ENCODE measurements at regions not wholly inside any gene's neighbourhood (a gene's known extent, or its start where the extent isn't known, plus 50 kb on each side); places are given as distances from the start of the nearest gene placed in this dataset.
"Not testable (repeated sequence)": the region's sequence is repeated elsewhere in the genome, so short reads cannot be mapped to it uniquely, and the experiment has no call there.

DNA sequence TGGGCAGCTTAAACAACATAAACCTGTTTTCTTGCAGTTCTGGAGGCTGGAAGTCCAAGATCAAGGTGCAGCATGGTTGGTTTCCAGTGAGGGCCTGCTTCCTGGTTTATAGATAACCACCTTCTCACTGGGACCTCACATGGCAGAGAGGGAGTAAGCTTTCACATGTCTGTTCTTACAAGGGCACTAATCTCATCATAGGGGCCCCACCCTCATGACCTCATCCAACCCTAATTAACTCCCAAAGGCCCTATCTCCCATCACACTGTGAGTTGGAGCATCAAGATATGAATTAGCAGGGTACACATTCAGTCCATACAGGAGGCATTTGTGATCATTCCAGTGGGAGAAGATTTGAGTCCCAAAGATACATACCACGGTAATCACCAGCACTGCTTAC is 50.5 kb upstream of the GRIN2A start:
- DNase-seq (ENCODE audit: low spot score) (no peak), ATAC-seq (no peak)
- intact Hi-C loops (cut with DNase I): no loop called here

DNA sequence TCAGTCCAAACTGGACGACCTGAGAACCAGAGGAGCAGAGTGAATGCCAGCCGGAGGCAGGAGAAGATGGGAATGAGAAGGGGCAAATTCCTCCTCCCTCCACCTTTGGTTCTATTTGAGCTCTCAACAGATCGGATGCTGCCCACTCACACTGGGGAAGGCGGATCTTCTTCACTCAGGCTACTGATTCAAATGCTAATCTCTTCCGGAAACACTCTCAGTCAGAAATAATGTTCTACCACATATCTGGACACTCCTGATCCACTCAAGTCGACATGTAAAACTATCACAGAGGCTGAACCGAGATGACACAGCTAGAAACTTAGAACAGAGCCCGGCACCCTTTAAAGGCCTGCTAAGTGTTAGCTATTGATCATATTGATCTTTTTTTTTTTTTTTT is 57.4 kb upstream of the GRIN2A start:
- intact Hi-C loops (cut with DNase I): no loop called here
- ATAC-seq (no peak), DNase-seq (ENCODE audit: low spot score) (no peak)

DNA sequence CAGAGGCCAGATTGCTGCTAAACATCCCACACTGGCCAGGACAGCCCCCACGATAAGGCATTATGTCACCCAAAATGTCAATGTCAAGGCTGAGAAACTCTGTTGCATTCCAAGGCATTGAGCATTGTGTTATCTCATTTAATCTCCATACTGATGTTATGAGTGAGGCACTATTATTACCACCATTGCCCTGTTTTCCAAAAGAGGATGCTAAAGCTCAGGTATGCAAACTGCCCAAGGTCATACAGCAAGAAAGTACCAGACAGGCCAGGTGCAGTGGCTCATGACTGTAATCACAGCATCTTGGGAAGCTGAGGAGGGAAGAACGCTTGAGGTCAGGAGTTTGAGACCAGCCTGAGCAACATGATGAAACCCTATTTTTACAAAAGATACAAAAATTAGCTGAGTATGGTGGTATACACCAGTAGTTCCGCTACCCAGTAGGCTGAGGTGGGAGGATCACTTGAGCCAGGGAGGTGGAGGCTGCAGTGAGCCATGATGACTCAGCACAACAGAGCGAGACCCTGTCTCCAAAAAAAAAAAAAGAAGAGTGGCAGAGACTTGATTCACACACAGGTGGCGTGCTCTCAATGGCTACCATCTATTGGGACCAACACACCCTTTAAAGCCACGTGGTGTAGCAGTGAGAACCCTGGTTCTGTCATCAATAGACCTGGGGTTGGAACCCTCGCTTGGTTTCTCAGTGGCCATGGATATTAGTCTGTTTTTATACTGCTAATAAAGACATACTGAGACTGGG is 58.8 kb upstream of the GRIN2A start:
- intact Hi-C loops (cut with DNase I): no loop called here
- DNase-seq (ENCODE audit: low spot score) (no peak), ATAC-seq (no peak)

DNA sequence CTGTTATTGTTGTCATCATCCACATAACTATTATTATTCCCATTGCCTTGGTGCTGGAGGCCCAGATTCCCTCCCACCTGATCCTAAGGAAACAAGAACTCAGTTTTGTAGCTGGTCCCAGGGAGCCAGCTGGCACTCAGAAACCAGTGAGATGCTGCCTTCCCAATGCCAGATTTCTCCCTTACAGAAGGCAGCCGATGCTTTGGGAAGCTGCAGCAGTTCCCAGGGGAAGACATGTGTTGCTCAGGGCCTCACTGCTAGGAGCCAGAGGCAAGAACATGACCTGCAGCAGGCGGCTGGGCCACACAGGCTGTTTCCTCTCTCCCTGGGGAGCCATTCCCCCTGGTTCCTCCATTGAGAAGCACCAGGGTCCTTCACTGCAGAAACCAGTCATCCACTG is 59.9 kb upstream of the GRIN2A start:
- ATAC-seq (no peak), DNase-seq (ENCODE audit: low spot score) (no peak)
- intact Hi-C loops (cut with DNase I): no loop called here

DNA sequence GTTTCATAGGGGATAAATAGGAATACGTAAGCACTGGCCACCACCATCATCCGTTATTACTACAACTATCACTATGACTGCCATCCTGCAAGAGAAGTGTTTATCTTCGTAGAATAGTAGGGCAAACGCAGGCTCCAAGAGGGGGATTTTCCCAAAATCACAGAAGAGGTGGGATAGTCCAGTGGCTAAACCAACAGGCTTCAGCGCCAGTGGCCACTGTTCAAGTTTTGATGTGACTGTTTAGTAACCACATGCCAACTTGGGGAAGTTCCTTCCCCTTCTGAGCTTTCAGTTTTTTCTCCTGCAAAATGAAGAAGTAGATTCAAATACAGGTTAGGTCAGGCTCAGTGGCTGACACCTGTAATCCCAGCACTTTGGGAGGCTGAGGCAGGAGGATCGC is 60.7 kb upstream of the GRIN2A start:
- DNase-seq (ENCODE audit: low spot score): no peak
- intact Hi-C loops (cut with DNase I): no loop called here
- no peak for ATAC-seq

DNA sequence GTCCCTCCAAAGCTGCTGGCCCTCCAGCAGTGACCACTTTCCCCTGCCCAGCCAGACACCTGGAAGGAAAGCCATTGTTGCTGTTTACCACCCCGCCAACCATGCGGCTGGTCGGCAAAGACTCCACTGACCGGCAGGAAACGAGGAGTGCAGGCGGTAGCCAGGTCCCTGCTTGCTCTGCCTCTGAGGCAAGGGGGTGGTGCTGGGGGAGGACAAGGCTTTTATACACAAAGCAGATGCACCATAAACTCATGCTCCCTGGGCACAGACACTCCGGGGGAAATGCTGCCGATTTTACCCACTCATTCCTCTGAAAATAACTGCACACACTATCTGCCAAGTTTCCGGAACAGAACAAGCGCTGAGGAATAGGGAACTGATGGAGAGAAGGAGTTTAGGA is 62.8 kb upstream of the GRIN2A start:
- ATAC-seq: no peak
- intact Hi-C loops (cut with DNase I): no loop called here
- DNase-seq (ENCODE audit: low spot score): no peak

DNA sequence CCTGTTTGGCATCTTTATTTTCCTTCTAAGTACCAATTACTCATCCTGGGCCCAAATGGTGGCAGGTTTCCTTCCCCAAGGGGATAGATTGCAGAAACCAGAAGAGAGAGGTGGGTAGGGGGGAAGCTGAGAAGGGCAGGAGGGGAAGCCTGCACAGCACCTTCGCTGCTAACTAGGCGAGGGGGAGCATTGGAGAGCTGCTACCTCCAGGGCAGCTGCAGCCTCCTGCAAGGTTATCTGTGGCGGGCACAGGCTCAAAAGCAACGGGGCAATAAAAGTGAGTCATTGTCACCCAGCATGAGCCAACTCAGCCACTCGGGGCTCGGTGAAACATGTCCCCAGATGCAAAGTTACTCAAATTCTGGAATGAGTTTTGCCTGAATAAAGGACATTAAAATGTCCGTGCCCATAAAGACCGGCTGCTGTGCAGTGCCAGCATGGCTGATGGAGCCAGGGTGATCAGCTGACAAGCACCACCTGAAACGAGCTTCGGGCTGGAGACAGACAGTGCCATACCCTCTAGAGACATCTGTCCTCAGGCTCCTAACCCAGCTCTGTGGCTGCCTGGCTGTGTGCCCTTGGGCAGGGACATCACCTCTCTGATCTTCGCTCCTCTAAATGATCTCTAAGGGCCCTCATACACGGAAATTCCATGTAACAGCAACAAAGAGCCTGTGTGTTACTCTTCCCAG is 68.1 kb upstream of the GRIN2A start:
- ATAC-seq (no peak), DNase-seq (ENCODE audit: low spot score) (no peak)
- intact Hi-C loops (cut with DNase I): no loop called here

DNA sequence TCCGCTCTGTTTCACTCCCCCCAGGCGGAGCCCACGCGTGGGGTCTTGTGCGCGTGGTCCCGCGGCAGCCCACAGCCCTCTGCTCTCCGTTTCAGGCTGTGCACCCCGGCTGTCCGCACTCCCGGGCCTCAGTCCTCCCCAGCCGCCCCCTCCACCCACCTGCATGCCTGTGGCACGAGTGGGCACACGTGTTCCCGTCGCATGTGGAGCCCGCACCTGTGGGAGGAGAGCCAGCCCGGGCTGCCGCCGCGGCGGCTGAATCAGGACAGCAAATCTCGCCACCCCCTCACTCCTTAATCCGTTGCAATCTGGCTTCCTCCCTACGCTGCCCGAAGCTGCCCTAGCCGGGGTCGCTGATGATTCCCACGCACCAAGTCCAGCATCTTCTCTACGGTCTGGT is 69.9 kb upstream of the GRIN2A start:
- ATAC-seq (no peak), DNase-seq (ENCODE audit: low spot score) (no peak)
- intact Hi-C loops (cut with DNase I): no loop called here

DNA sequence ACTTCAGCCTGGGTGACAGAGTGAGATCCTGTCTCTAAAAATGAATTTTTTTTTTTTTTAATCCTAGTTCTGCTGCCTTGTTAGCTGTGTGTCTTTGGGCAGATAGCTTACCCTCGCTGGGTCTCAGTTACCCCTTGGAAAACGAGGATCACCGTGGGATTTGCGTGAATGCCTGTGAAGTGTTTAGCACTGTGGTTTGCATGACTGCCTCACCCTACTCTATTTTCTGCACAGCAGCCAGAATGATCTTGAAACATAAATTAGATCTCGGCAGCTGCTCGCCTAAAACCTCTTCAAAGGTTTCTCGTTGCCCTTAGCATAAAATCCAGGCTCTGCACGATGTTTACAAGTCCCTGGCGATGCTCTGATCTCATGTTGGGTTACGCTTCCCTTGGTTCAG is 71.2 kb upstream of the GRIN2A start:
- no peak for ATAC-seq
- no peak for DNase-seq (ENCODE audit: low spot score)
- intact Hi-C loops (cut with DNase I): no loop called here

DNA sequence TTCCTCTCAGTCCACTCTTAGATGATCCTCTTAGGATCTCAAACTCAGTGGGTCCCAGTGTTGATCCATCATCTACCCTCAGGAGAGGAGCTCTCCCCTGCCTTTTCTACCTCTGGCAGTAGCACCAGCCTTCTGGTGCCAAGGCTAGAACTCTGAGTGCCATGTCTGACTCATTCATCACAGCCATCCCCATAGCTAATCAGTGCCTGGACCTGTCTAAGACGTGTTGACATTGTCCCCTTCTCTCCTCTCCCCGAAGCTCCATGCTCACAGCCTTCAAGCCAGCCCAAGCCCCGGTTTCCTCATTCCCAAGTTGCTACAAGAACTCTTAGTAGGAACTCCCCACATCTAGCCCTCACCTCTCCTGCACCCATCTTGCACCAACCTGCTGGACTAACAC is 73.5 kb upstream of the GRIN2A start:
- no peak for ATAC-seq
- intact Hi-C loops (cut with DNase I): no loop called here
- DNase-seq (ENCODE audit: low spot score): no peak

DNA sequence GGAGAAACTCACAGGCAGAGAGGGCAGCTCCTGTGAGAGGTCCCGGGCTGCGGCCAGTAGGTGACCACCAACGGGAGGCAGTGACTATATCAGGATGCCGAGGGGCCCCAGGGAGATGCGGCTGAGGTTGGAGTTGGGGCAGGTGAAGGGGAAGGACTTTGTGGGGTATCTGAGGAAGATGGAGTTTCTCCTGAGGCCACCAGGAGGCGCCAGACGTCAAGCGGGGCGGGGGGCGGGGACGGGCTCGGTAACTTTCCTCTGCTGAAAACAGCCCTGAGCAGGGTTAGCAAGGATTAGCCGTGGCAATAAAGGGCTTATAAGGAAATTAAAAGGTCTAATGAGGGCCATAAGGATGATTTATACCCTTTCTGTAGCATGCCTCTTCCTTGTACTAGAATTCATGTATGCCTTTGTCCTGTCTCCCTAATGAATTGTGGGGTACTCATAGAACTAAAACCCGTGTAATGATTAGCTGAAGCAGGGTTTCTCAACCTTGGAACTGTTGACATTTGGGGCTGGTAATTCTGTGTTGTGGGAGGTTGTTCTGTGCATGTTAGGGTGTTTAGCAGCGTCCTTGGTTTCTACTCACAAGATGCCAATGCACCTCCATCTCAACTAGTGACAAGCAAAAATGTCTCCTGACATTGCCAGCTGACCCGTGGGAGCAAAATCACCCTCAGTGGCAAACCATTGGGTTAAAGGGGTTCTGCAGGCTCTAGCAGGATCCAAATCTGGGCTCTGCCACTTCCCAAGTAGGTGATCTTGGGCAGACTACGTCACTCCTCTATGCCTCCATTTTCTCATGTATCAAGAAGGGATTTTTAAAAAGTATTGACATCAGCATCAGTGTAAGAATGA is 74.8 kb upstream of the GRIN2A start:
- DNase-seq (ENCODE audit: low spot score): peak; percentile 60
- intact Hi-C loops (cut with DNase I): no loop called here
- ATAC-seq: peak; percentile 48

DNA sequence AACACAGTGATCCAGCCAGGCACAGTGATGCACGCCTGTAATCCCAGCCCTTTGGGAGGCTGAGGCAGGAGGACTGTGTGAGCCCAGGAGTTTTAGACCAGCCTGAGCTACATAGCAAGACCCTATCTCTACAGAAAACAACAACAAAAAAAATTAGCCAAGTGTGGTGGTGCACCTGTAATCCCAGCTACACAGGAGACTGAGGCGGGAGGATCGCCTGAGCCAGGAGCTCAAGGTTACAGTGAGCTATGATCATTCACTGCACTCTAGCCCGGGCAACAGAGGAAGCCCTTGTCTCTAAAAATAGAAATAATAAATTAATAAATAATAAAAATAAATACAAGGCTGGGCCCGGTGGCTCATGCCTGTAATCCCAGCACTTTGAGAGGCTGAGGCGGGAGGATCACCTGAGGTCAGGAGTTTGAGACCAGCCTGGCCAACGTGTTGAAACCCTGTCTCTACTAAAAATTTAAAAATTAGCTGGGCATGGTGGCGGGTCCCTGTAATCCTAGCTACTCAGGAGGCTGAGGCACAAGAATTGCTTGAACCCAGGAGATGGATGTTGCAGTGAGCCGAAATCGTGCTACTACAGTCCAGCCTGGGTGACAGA is 75.5 kb upstream of the GRIN2A start:
- DNase-seq (ENCODE audit: low spot score); ATAC-seq; intact Hi-C loops (cut with DNase I): not testable (repeated sequence)

DNA sequence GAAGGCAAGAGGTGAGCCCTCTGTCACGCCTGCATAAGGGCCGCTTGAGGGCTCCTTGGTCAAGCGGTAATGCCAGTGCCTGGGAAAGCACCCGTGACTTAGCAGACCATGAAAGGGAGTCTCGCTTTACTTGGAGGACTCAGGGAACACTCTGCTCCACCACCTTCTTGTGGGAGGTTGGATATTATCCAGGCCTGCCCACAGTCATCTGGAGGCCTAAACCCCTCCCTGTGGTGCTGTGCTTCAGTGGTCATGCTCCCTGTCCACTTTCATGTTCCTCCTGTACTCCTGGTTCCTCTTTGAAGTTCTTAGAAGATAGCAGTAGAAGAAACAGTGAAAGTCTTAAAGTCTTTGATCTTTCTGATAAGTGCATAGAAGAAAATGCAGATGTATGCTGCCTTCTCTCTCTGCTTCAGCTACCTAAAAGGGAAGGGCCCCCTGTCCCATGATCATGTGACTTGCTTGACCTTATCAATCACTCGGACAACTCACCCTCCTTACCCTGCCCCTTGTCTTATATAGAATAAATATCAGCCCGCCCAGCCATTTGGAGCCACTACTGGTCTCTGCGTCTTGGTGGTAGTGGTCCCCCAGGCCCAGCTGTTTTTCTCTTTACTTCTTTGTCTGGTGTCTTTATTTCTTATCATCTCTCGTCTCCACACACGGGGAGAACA is 76.8 kb upstream of the GRIN2A start:
- ATAC-seq; intact Hi-C loops (cut with DNase I); DNase-seq (ENCODE audit: low spot score): not testable (repeated sequence)

DNA sequence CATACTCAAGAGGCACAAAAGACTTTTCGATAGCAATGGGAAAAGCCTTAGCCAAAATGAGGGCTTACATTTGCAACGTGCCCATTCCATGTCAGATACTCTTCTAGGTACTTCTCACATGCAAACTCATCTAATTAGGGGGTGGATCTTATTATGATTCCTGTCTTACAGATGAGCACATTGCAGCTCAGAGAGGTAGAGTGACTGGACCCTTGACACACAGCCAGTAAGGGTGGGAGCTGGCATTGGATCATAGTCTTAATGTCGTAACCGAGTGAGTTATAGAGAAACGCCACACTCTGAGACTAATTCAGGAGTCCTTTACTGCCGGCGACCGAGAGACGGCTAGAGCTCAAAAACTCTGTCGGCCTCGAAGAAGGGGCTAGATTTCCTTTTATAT is 78.8 kb upstream of the GRIN2A start:
- intact Hi-C loops (cut with DNase I): no loop called here
- DNase-seq (ENCODE audit: low spot score): no peak
- ATAC-seq: no peak

DNA sequence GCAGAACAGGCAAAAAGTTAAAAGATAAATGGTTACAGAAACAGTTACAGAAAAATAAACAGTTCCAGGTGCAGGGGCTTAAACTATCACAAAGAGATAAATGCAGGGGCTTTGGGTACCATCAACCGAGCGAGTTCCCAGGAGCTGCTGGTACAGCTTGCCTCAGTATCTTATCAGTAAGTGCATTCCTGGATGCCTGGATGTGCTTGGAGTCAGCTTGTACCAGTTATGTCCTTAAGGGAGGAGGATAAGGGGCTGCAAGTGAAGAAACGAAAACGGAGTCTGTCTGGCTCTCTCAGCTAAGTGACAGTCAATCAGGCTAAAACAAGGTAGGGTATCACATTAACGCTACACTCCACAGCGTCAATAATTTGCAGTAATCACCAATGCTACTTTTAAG is 79.3 kb upstream of the GRIN2A start:
- ATAC-seq; intact Hi-C loops (cut with DNase I); DNase-seq (ENCODE audit: low spot score): not testable (repeated sequence)

DNA sequence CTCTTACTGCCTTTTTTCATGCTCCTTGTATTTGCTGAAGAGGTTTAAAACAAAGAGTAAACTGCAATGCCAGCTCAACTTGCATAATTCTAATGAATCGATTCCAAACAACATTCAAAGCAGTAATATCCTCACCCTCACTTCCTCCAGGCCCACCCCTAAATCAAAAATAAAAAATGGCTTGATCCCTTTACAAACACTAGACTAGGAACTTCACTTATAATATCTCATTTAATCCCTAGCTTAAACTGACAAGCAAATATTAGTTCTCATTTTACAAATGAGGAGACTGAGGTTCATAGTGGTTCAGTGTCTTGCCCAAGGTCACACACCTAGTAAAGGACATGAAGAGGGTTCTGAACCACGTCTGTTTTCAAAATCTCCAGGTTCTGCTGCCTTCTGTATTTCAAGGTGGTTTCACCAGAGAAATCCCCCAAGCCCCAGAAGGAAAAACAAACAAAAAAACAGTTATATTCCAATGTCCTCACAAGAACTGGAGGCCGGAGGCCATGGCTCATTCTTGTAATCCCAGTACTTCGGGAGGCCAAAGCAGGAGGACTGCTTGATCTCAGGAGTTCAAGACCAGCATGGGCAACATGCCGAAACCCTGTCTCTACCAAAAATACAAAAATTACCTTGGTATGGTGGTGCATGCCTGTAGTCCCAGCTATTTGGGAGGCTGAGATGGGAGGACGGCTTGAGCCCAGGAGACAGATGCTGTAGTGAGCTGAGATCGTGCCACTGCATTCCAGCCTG is 80.3 kb upstream of the GRIN2A start:
- DNase-seq (ENCODE audit: low spot score) (no peak), ATAC-seq (no peak)
- intact Hi-C loops (cut with DNase I): no loop called here

DNA sequence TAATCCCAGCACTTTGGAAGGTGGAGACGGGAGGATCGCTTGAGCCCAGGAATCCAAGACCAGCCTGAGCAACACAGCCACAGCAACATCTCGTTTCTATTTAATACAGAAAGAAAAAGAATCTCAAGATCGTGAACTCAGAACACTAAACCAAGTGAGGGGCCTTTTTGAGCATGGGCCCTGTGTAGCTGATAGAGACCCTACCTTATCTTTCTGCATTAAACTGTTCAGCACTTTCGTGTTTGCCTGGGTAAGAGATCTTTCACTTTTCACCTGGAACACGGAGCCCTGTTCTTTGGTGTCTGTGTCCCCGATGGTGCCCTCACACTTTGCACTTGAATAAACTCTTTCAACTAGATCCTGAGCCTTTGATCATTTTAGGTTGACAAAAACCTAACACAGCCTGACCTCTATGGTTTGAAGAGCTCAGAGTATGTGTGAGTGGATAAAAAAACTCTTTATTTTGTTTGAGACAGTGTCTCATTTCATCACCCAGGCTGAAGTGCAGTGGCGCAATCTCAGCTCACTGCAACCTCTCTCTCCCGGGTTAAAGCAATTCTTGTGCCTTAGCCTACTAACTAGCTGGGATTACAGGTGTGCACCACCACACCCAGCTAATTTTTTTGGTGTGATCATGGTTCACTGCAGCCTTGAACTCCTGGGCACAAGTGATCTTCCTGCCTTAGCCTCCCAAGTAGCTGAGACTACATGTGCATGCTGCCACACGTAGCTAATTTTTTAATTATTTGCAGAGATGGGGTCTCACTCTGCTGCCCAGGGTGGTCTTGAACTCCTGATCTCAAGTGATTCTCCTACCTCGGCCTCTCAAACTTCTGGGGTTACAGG is 83.8 kb upstream of the GRIN2A start:
- intact Hi-C loops (cut with DNase I): no loop called here
- peak; percentile 9 for DNase-seq (ENCODE audit: low spot score)

More for the DNA sequence above, 83.8 kb upstream of the GRIN2A start:
- no peak for ATAC-seq

Measured in sciatic nerve (tissue), 2 donors.